Central memory CD8-positive, alpha-beta T cell (primary cell): ENCODE measurements at regions not wholly inside any gene's neighbourhood (a gene's known extent, or its start where the extent isn't known, plus 50 kb on each side); places are given as distances from the start of the nearest gene placed in this dataset.
"Not testable (repeated sequence)": the region's sequence is repeated elsewhere in the genome, so short reads cannot be mapped to it uniquely, and the experiment has no call there.

Source experiments
- ATAC-seq: fragments of 150-1000 bp; cut with Tn5 transposase; replicated peaks from 2 replicates; pipeline ENCODE4 v1.10.0; 2022; ENCODE audit warnings: mild to moderate bottlenecking, moderate FRiP score, moderate number of reproducible peaks; ENCODE audit not compliant: poor library complexity, severe bottlenecking; ENCODE audit errors: extremely low read depth
- DNase-seq, 2 donors: peaks; one replicate each; pipeline ENCODE4 v3.0.0; 2021; ENCODE audit warnings: low spot score in 2 of 2
- H3K27ac Mint-ChIP-seq: one replicate; pipeline ENCODE4 v1.8.0; 2022; ENCODE audit warnings: low read depth, mild to moderate bottlenecking, moderate library complexity, mixed read lengths
- H3K27me3 Mint-ChIP-seq: one replicate; pipeline ENCODE4 v1.8.0; 2022; ENCODE audit warnings: mixed read lengths
- H3K36me3 Mint-ChIP-seq: one replicate; pipeline ENCODE4 v1.8.0; 2022; ENCODE audit warnings: mild to moderate bottlenecking, moderate library complexity, mixed read lengths; ENCODE audit not compliant: insufficient read depth
- H3K4me1 Mint-ChIP-seq: one replicate; pipeline ENCODE4 v1.8.0; 2022; ENCODE audit warnings: mixed read lengths
- H3K4me3 Mint-ChIP-seq: one replicate; pipeline ENCODE4 v1.8.0; 2022; ENCODE audit warnings: mild to moderate bottlenecking, moderate library complexity, mixed read lengths
- H3K9me3 Mint-ChIP-seq: one replicate; pipeline ENCODE4 v1.8.0; 2022; ENCODE audit warnings: mixed read lengths

- Mint-ChIP-seq H3K36me3 (no peaks in the 10 kb centered on the region), H3K9me3 (no peaks in the 10 kb centered on the region), H3K27ac (no peak overlapping the region), H3K4me3 (no peak overlapping the region), H3K4me1 (no peaks in the 10 kb centered on the region), H3K27me3 (peaks cover 59% of the 10 kb centered on the region)
- no peak for ATAC-seq
- DNase-seq = no peak
These were observed 127.4 kb upstream of the ADRA1B start for GRCh38 chr5:159788835-159789331.

GRCh38 chr5:159792180-159792579 lies 124.1 kb upstream of the ADRA1B start:
- peaks cover 38% of the 10 kb centered on the region for H3K27me3 Mint-ChIP-seq
- no peaks in the 10 kb centered on the region for H3K9me3 Mint-ChIP-seq
- no peak for ATAC-seq
- no peak overlapping the region for H3K4me3 Mint-ChIP-seq
- H3K27ac Mint-ChIP-seq = no peak overlapping the region
- H3K36me3 Mint-ChIP-seq = no peaks in the 10 kb centered on the region
- no peak for DNase-seq
- no peaks in the 10 kb centered on the region for H3K4me1 Mint-ChIP-seq

- Mint-ChIP-seq H3K4me1 (no peaks in the 10 kb centered on the region), H3K9me3 (no peaks in the 10 kb centered on the region), H3K27me3 (no peaks in the 10 kb centered on the region), H3K36me3 (no peaks in the 10 kb centered on the region), H3K27ac (no peak overlapping the region), H3K4me3 (no peak overlapping the region)
- ATAC-seq = no peak
- no peak for DNase-seq
These were observed 118.9 kb upstream of the ADRA1B start for GRCh38 chr5:159797261-159797970.

- DNase-seq = no peak
- H3K4me3 Mint-ChIP-seq = no peak overlapping the region
- H3K27ac Mint-ChIP-seq = no peak overlapping the region
- H3K4me1 Mint-ChIP-seq = no peaks in the 10 kb centered on the region
- no peaks in the 10 kb centered on the region for H3K9me3 Mint-ChIP-seq
- peaks cover 20% of the 10 kb centered on the region for H3K27me3 Mint-ChIP-seq
- H3K36me3 Mint-ChIP-seq = no peaks in the 10 kb centered on the region
- no peak for ATAC-seq
These were observed 116.6 kb upstream of the ADRA1B start for GRCh38 chr5:159799701-159800100.

- Mint-ChIP-seq H3K4me3 (no peak overlapping the region), H3K27ac (no peak overlapping the region)
- DNase-seq = no peak
These were observed 116.0 kb upstream of the ADRA1B start for GRCh38 chr5:159800131-159800840.

GRCh38 chr5:159801303-159801702 lies 115.0 kb upstream of the ADRA1B start:
- ATAC-seq (no peak), DNase-seq (no peak)
- Mint-ChIP-seq H3K4me3 (no peak overlapping the region), H3K27me3 (peaks cover 35% of the 10 kb centered on the region), H3K36me3 (no peaks in the 10 kb centered on the region), H3K27ac (no peak overlapping the region), H3K9me3 (no peaks in the 10 kb centered on the region), H3K4me1 (no peaks in the 10 kb centered on the region)

More at GRCh38 chr5:159800131-159800840, 116.0 kb upstream of the ADRA1B start:
- Mint-ChIP-seq H3K36me3 (no peaks in the 10 kb centered on the region), H3K4me1 (no peaks in the 10 kb centered on the region), H3K9me3 (no peaks in the 10 kb centered on the region), H3K27me3 (peaks cover 26% of the 10 kb centered on the region)
- no peak for ATAC-seq

- Mint-ChIP-seq H3K4me1 (no peaks in the 10 kb centered on the region), H3K36me3 (no peaks in the 10 kb centered on the region), H3K27ac (no peak overlapping the region), H3K27me3 (peaks cover 48% of the 10 kb centered on the region), H3K9me3 (no peaks in the 10 kb centered on the region), H3K4me3 (no peak overlapping the region)
- DNase-seq (no peak), ATAC-seq (no peak)
These were observed 113.6 kb upstream of the ADRA1B start for GRCh38 chr5:159802661-159803060.

GRCh38 chr5:159804121-159804520 lies 112.2 kb upstream of the ADRA1B start:
- H3K36me3 Mint-ChIP-seq = no peaks in the 10 kb centered on the region
- ATAC-seq (no peak), DNase-seq (no peak)
- H3K4me1 Mint-ChIP-seq = no peaks in the 10 kb centered on the region
- no peaks in the 10 kb centered on the region for H3K9me3 Mint-ChIP-seq
- peaks cover 48% of the 10 kb centered on the region for H3K27me3 Mint-ChIP-seq
- no peak overlapping the region for H3K4me3 Mint-ChIP-seq
- no peak overlapping the region for H3K27ac Mint-ChIP-seq

GRCh38 chr5:159805021-159805420 lies 111.3 kb upstream of the ADRA1B start:
- Mint-ChIP-seq H3K4me1 (no peaks in the 10 kb centered on the region), H3K27me3 (peaks cover 48% of the 10 kb centered on the region), H3K36me3 (no peaks in the 10 kb centered on the region), H3K27ac (no peak overlapping the region), H3K4me3 (no peak overlapping the region), H3K9me3 (no peaks in the 10 kb centered on the region)
- ATAC-seq (no peak), DNase-seq (no peak)

GRCh38 chr5:159807135-159807534 lies 109.1 kb upstream of the ADRA1B start:
- not testable (repeated sequence) for H3K9me3 Mint-ChIP-seq, DNase-seq, ATAC-seq, H3K4me1 Mint-ChIP-seq, H3K4me3 Mint-ChIP-seq, H3K36me3 Mint-ChIP-seq, H3K27ac Mint-ChIP-seq
- H3K27me3 Mint-ChIP-seq = peaks cover 48% of the 10 kb centered on the region

- DNase-seq = no peak
- Mint-ChIP-seq H3K27me3 (peaks cover 48% of the 10 kb centered on the region), H3K4me1 (no peaks in the 10 kb centered on the region), H3K4me3 (no peak overlapping the region), H3K9me3 (peaks cover 5% of the 10 kb centered on the region), H3K36me3 (no peaks in the 10 kb centered on the region), H3K27ac (no peak overlapping the region)
- ATAC-seq = no peak
These were observed 108.7 kb upstream of the ADRA1B start for GRCh38 chr5:159807586-159807985.

- no peak for DNase-seq
- H3K36me3 Mint-ChIP-seq = no peaks in the 10 kb centered on the region
- no peak overlapping the region for H3K4me3 Mint-ChIP-seq
- peaks cover 8% of the 10 kb centered on the region for H3K9me3 Mint-ChIP-seq
- ATAC-seq = no peak
- no peak overlapping the region for H3K27ac Mint-ChIP-seq
- no peaks in the 10 kb centered on the region for H3K4me1 Mint-ChIP-seq
- H3K27me3 Mint-ChIP-seq = peaks cover 18% of the 10 kb centered on the region
These were observed 104.6 kb upstream of the ADRA1B start for GRCh38 chr5:159811712-159812111.

- ATAC-seq, H3K27me3 Mint-ChIP-seq, H3K9me3 Mint-ChIP-seq, DNase-seq, H3K4me3 Mint-ChIP-seq, H3K36me3 Mint-ChIP-seq, H3K4me1 Mint-ChIP-seq, H3K27ac Mint-ChIP-seq: not testable (repeated sequence)
These were observed 103.5 kb upstream of the ADRA1B start for GRCh38 chr5:159812759-159813158.
